Keratinocyte (primary cell): ENCODE measurements at regions not wholly inside any gene's neighbourhood (a gene's known extent, or its start where the extent isn't known, plus 50 kb on each side); places are given as distances from the start of the nearest gene placed in this dataset.

Source experiments
- EZH2 ChIP-seq: IDR thresholded peaks from one replicate; pipeline ENCODE4 v1.6.1; 2012; ENCODE audit warnings: inconsistent platforms, mild to moderate bottlenecking, low read length, moderate library complexity
- TF ChIP-seq, protein P1 (sequence below), 3 experiments: IDR thresholded peaks in 1 of 3; conservative IDR thresholded peaks in 1 of 3; optimal IDR thresholded peaks in 1 of 3; 2 replicates in 2 of 3; 3 replicates in 1 of 3; pipeline versions ENCODE3 to v1.5.1; 2011; ENCODE audit warnings: low read length in 3 of 3, mild to moderate bottlenecking in 3 of 3, moderate library complexity in 2 of 3, control low read depth in 1 of 3, inconsistent platforms in 1 of 3; ENCODE audit not compliant: insufficient read depth in 2 of 3; ENCODE audit errors: extremely low read depth in 1 of 3

DNA sequence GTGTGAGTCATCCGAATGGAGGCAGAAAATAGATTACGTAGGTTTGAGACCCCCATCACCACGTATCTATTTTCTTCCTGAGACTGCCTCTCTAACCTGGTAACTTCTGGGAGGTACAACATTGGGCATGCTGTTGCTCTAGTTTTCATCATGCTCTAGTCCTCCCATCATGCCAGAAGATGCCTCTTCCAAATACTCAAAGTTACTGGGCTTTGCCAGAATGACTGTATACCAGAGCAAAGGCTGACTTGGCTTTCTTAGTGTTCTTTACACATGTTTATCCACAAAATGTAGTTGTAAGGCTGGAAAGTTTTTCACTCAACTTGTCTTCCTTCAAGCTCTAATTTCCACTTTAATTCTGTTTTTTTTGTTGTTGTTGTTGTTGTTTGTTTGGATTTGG lies 370.5 kb downstream of the MDFIC start:
- TF ChIP-seq, protein P1, sequence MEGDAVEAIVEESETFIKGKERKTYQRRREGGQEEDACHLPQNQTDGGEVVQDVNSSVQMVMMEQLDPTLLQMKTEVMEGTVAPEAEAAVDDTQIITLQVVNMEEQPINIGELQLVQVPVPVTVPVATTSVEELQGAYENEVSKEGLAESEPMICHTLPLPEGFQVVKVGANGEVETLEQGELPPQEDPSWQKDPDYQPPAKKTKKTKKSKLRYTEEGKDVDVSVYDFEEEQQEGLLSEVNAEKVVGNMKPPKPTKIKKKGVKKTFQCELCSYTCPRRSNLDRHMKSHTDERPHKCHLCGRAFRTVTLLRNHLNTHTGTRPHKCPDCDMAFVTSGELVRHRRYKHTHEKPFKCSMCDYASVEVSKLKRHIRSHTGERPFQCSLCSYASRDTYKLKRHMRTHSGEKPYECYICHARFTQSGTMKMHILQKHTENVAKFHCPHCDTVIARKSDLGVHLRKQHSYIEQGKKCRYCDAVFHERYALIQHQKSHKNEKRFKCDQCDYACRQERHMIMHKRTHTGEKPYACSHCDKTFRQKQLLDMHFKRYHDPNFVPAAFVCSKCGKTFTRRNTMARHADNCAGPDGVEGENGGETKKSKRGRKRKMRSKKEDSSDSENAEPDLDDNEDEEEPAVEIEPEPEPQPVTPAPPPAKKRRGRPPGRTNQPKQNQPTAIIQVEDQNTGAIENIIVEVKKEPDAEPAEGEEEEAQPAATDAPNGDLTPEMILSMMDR (optimal IDR thresholded peaks at IDR 0.05 in 1 of 3, IDR thresholded peaks at IDR 0.05 in 1 of 3, conservative IDR thresholded peaks at IDR 0.05 in 1 of 3; ENCODE audit: extremely low read depth in 1 of 3, insufficient read depth in 2 of 3, low read length in 3 of 3) = no peak
- no peak for TF ChIP-seq EZH2
